HUDEP-2 (cell line): ENCODE measurements at regions not wholly inside any gene's neighbourhood (a gene's known extent, or its start where the extent isn't known, plus 50 kb on each side); places are given as distances from the start of the nearest gene placed in this dataset.

Experiments
- DNase-seq, 76 experiments: peaks; one replicate each; lab custom pipeline; 2025; ENCODE audit not compliant: unreplicated experiment in 76 of 76; lab: John Stamatoyannopoulos, UW

DNA sequence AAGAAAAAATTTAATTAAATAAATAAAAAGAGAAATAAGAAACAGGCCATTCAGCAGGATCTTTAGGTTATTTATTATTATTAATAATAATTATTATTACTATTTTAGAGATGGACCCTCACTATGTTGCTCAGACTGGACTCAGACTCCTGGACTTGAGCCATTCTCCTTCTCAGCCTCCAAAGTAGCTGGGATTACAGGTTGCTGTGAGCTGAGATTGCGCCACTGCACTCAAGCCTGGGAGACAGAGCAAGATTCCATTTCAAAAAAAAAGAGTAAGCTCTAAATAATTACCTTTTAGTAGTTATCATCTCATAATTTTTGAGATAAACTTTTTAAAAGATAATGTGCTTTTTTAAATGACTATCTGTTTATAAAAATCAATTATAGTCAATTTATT lies 1102.8 kb upstream of the GJE1 start:
- DNase-seq, result no peak

- DNase-seq, result no peak
These were observed 1103.9 kb upstream of the GJE1 start for GRCh38 chr6:141028791-141029280.

GRCh38 chr6:141026504-141026903 lies 1106.2 kb upstream of the GJE1 start:
- no peak for DNase-seq

GRCh38 chr6:141024526-141024925 lies 1108.2 kb upstream of the GJE1 start:
- no peak for DNase-seq

GRCh38 chr6:141017941-141018340 lies 1114.8 kb upstream of the GJE1 start:
- no peak for DNase-seq

GRCh38 chr6:141000917-141001316 lies 1131.8 kb upstream of the GJE1 start:
- DNase-seq, result no peak

GRCh38 chr6:140993515-140993914 lies 1139.2 kb upstream of the GJE1 start:
- no peak for DNase-seq

- DNase-seq, result no peak
These were observed 1140.0 kb upstream of the GJE1 start for GRCh38 chr6:140992678-140993077.

DNA sequence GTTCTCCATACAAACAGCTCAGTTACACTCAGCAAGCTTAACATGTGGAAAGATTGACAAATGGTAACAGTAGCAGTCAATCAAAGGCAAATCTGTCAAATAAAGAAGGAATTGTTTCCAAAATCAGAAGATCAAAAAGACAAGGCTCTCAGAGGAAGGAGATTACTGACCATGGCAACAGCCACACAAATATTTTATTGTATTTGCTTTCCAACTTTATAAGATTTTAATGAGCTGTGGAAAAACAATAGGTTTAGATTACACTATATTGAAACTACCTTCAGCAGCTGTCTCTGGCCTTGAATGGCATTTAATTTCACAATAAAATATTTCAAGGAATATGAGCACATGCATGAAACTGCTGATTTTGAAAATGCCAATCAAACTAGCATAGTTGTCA lies 1143.9 kb upstream of the GJE1 start:
- DNase-seq, result no peak

DNA sequence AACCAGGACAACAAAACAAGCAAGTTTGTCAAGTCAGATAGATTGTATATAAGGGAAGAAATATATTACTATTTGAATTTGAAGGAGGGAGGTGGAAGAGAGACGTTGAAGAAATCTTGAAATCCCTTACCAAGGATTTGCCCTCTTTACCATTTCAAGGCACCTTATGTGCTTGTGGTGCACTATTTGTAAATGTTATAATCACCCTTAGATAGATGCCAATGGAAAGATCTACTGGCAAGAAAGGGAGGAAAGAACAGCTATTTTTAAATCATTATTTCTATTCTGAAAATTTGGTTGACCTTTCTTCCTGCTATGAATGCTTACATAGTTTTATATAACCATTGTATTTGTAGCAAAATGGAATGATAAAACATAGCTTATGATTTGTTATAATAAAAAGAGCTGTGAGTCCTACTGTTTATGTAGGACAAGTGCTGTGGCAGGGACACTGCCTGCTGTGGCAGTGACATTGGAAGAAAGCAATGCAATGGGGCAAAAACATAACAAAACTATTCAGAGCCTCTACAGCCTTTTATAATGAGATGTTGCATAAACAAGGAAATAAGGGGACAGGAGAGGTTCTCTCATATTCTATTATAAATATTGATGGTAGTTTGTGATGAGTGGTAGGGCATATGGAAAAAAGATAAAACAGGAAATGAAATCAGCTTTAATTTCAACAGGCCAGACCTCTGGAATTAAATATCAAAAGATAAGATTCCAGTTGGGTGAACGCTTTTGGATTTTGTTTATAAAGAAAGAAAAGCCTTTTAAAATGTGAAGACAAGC lies 1145.2 kb upstream of the GJE1 start:
- no peak for DNase-seq

DNA sequence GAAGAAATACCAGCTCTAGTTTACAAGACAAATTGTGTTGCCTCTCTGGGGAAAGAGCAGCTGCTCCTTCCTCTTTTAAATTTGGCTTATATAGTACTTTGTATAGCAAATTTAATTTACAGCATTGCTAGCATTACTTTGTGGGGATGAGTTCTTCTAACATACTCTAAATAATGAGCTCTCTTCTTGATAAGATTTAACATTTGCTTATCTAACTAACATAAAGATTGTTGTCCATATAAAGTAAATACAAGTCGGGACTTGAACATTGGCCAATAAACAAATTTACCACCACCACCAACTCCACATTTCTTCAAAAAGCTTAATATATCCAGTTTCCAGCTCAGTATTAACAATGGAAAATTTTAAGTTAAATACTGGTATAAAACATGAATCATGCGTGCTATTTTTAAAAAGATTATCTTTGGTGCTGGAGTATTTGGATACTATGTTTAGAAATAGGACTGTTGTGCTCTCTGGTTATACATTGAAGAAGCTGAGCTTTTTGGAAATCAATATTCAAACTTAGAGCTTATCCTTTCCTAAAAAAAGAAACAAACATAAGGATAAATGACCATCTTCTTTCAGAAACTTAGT lies 1146.9 kb upstream of the GJE1 start:
- DNase-seq, result no peak

DNA sequence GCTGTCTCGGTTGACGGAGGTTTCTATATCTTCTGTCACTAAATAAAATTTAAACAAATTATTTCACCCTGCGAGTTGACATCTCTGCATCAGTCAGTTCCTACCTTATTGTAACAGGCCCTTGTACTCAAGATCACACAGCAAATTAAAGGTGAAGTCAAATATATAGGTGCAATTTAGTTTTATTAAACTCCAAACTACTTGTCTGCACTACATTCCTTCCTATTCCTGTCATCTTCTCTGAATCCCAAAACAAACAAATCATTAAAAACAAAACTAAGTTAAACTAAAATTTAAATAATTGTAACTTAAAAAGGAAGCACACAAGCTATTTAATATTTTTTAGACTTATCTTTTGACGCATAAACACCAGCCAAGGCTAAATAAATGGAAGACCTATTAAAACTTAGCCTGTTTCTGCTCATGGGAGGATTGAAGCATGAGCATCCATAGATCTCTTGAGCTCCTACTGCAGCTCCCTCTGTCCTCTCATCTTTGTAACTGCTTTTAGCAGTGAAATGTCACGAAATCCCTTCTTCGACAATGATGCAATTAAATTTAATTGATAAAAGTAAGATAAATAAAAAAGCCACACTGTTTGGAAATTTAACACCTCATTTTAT lies 1152.3 kb upstream of the GJE1 start:
- DNase-seq, result no peak

GRCh38 chr6:140979642-140980091 lies 1153.1 kb upstream of the GJE1 start:
- no peak for DNase-seq

DNA sequence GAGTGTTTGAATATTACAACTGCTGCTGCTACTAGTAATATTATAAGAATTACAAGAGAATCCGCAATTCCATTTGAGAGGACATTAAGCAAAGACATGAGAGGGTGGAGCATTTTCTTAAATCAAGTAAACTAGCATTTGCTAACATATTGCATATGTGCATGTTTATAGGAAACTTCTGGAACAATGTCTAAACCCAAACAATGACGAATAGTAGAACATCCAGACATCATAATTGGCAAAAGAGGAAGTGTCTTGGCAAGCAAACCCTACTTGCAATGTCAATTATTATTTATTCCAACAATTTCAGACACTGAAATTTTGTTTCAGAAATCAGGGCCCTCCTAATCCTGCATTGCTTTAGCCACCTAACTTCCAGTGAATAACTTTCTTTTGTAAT lies 1155.3 kb upstream of the GJE1 start:
- DNase-seq, result no peak

DNA sequence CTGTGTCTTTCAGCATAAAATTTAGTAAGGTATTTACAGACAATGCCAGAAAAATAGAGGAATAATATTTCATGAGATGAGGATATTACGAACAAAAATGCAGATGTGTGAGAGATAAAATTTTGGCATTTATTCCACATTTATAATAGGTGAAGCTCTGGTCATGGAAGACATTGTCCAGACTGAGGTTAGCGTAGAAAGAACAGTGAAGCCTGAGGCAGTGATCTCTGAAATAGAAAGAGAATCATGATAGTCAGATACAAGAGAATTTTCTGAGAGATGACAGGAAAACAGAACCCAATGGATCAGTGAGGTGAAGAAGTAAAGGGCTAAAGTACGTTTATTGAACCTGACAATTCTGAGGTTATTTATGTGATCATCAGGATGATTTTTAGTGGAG lies 1155.9 kb upstream of the GJE1 start:
- no peak for DNase-seq

GRCh38 chr6:140970485-140970884 lies 1162.2 kb upstream of the GJE1 start:
- no peak for DNase-seq

DNA sequence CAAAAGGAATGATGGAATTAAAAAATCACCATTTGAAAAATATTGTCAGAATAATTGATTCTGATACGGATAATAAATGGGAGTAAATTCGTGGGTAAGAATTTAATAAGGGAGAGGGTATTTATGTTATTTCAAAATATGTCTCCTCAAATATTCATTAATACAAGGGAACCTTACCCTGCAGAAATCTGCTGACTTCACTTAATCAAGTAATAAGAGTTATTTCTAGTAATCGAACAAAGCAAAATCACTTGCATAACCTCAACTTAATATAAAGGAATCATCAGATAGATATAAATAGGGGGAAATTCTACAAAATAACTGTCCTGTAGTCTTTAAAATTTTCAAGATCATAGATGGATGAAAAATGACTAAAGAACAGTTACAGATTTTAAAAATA lies 1164.7 kb upstream of the GJE1 start:
- no peak for DNase-seq

DNA sequence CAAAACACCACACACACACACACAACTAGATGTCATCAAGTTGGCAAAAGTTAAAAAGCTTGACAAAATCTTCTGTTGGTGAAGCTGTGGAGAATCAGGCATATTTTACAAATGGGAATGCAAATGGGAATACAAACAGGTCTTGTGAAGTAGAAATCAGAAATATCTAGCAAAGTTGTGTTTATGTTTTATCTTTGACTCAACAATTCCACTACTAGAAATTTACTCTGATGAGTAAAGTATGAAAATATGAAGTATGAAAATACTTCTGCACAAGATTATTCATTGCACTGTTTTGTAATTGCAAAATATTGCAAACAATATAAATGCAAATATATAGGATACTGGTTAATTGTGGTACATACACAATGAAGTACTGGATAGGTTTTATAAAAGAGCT lies 1166.0 kb upstream of the GJE1 start:
- no peak for DNase-seq

GRCh38 chr6:140960566-140960965 lies 1172.2 kb upstream of the GJE1 start:
- no peak for DNase-seq

DNA sequence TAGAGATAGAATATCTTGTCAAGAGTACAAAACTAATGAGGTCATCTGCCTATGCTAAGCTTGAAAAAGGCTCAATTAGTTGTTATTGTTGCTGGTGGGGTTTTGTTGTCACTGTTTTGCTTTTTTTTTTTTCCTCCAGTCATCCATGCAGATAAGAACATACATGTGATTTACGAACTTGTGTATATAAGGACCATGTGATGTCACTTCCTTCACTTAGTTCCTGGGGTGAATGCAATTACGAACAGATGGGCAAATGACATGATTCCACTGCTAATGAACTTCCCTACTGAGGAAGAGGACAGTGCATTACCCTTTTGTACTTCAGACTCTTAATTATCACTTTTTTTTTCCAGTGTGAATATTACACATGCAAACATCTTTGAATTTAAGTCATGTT lies 1175.3 kb upstream of the GJE1 start:
- DNase-seq, result no peak

- no peak for DNase-seq
These were observed 1176.0 kb upstream of the GJE1 start for GRCh38 chr6:140956571-140957369.
